A204.1 (cell line): ENCODE measurements at regions not wholly inside any gene's neighbourhood (a gene's known extent, or its start where the extent isn't known, plus 50 kb on each side); places are given as distances from the start of the nearest gene placed in this dataset.
"Not testable (repeated sequence)": the region's sequence is repeated elsewhere in the genome, so short reads cannot be mapped to it uniquely, and the experiment has no call there.

Experiments
- FAIRE-seq: peaks from 2 replicates; lab custom pipeline; 2012; peaks lifted over from hg19 to GRCh38; lab: Jason Lieb, UNC

DNA sequence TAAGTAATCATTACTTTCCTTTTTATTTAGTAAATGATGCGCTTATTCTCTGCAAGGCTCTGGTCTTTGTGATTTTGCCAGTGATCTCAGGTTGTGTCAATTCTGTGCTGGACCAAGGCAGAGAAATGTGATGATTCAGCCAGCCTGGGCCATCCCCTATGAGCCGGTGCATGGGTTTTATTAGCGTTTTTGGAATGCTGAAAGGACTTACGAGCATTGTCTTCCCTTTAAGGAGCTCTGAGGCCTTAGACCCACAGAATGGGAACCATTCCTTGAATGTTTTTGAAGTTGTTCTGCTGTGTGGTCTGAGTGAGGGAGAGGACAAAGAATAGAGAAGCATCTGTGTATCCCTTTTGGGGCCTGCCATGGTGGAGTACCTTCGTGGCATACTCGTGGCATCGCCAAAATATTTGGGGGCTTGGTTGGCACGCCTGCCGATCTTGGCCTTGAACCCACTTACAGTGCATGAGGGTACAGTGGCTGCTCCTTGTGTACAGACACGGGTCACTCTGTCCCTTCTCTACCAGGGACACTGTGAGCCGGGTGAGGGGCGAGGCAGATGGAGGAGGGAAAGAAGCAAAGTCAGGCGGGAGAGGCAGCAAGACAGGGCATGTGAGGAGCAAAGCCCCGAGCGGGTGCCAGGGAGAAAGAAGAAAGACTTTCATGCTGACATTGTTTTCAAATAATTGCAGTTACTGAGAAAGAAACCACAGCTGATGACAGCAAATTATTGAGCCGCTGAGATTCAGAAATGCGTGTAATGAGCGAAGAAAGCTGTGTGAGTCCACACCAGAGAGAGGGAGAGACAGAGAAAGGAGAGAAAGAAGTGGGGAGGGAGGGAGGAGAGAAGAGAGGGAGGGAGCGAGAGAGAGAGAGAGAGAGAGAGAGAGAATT lies 269.4 kb upstream of the RGMA start:
- FAIRE-seq: no peak

GRCh38 chr15:93348711-93349545 lies 259.9 kb upstream of the RGMA start:
- FAIRE-seq: no peak

DNA sequence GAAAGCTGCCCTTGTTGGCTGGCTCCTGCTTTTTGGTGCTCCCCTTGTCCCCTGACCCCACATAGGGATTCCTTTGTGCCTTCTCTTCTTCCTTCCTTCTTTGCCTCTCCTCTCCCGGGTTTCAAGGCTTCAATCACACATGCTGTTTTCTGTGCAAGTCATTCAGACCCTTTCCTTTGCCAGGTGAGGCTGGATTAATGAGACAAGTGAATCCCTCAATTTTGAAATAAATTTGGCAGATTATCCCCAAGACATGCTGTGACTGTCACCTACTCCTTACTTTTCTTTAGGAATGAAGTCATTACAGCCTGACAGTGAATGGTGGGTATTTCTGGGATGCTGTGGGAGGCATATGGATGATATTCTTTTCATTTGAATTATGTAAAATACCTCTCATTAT lies 259.0 kb upstream of the RGMA start:
- FAIRE-seq: no peak

GRCh38 chr15:93345981-93346380 lies 257.0 kb upstream of the RGMA start:
- no peak for FAIRE-seq

GRCh38 chr15:93343402-93343801 lies 254.4 kb upstream of the RGMA start:
- not testable (repeated sequence) for FAIRE-seq

GRCh38 chr15:93341164-93341563 lies 252.2 kb upstream of the RGMA start:
- no peak for FAIRE-seq

- FAIRE-seq: no peak
Observed at GRCh38 chr15:93340406-93340805, 251.4 kb upstream of the RGMA start.

- FAIRE-seq: no peak
Observed at GRCh38 chr15:93333796-93334195, 244.8 kb upstream of the RGMA start.

DNA sequence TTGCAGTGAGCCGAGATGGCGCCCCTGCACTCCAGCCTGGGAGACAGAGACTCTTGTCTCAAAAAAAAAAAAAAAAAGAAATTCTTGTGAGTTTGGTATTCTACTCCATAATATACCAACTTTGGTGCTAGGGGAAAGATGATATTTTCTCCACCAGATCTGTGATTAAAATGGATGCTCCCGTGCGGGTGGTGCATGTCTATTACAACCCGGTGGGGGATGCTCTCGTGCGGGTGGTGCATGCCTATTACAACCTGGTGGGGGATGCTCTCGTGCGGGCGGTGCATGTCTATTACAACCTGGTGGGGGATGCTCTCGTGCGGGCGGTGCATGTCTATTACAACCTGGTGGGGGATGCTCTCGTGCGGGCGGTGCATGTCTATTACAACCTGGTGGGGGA lies 244.1 kb upstream of the RGMA start:
- FAIRE-seq: not testable (repeated sequence)

DNA sequence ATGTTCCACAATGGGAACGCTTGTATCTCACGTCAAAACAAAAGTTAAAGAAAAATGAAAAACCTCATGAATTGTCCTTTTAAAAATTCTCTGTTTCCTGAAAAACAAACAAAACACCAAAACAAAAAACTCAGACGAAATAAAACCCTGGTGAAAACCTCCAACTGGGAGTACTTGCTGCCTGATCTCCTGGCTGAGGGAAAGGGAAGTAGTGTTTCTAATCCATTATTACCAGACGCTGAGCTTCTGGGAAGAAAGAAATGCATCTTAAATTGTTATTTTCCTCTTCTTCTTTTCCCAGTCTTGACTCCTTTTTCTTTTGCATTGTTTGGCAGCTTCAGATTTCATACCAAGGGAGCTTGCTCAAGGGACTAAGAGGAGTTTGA lies 243.2 kb upstream of the RGMA start:
- FAIRE-seq: no peak

DNA sequence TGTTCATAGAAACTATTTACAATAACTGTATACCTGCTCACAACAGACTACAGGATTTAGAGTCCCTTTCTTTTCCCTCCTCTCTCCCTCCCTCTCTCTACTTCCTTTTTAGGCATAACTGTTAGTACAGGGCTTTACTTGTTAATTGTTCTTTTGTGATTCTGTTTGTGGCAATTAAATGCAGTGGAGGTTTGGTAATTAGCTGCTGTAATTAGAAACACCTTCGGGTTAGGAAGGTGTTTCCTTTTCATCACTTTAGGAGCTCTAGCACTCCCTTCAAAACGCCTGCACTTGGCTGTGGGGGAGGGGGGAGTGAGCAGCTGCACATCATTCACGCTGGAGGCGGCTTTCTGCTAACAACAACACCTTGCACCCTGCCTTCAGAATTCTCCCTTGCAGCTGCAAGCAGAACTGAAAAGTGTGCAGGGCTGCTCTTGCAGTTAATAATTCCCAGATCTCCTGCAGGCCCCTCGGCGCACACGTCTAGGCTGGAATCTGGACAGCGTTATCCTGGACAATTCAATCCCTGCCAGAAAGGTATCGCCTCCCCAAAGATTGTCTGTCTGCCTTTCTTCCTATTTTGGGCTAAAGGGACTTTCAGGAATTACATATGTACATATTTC lies 242.6 kb upstream of the RGMA start:
- no peak for FAIRE-seq

- FAIRE-seq: no peak
Observed at GRCh38 chr15:93330912-93331544, 242.0 kb upstream of the RGMA start.

DNA sequence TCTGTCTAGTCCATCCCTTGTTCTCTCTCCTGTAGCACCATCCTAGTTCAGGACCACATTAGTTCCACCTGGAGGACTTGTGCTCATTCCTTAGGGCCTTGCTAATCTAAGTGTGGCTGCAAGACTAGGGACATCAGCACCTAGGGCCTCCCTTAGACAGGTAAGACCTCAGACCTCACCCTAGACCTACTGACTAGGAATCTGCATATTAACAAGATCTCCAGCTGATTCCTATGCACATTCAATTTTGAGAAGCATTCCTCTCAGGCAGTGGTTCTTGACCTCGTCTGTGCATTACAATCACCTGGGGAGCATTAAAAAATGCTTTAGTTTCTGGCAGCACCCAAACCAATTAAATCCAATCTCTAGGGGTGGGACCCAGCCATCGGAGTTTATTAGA lies 238.4 kb upstream of the RGMA start:
- no peak for FAIRE-seq

GRCh38 chr15:93324186-93324975 lies 235.4 kb upstream of the RGMA start:
- no peak for FAIRE-seq

GRCh38 chr15:93321881-93322282 lies 232.9 kb upstream of the RGMA start:
- FAIRE-seq: no peak

- FAIRE-seq: no peak
Observed at GRCh38 chr15:93319121-93319814, 230.3 kb upstream of the RGMA start.

- FAIRE-seq: no peak
Observed at GRCh38 chr15:93317772-93318171, 228.8 kb upstream of the RGMA start.

DNA sequence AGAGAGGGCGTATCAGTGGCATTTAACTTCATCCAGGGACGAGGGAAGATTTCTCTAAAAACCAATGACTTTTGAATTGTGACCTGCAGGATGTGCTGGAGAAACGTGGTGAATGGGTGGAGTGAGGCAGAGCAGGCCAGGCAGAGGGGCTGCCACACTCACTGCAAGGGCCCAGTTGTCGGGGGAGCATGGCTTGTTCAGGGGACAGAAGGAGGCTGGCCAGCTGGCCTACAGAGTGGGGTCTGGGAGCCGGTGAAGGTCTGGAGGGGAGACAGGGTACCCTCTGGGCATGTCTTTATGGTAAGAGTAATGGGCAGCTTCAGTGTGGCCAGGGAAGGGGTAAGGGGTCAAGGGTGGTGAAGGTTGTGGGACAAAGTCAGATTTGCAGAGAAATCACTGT lies 225.2 kb upstream of the RGMA start:
- FAIRE-seq: no peak

GRCh38 chr15:93312891-93313486 lies 224.0 kb upstream of the RGMA start:
- no peak for FAIRE-seq

DNA sequence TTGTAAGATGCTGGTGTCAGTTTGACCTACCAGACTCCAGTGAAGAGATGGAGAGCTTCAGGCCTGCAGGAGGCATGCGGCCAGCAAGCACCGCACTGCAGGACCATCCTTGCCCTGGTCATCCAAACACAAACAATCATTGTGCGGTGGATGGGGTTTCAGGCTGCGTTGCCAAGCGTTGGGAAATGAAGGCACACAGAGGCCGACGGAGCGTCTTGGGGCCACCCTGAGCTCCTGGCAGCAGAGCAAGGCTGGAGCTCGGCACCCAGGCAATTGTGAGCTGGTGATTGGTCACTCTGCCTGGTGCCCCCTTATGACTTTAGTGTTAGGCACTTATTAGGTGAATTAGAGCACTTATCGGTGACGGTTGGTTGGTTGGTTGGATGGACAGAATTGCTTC lies 222.6 kb upstream of the RGMA start:
- FAIRE-seq: no peak
